Tibial artery (tissue), 4 donors: ENCODE measurements at regions not wholly inside any gene's neighbourhood (a gene's known extent, or its start where the extent isn't known, plus 50 kb on each side); places are given as distances from the start of the nearest gene placed in this dataset.
"Not testable (repeated sequence)": the region's sequence is repeated elsewhere in the genome, so short reads cannot be mapped to it uniquely, and the experiment has no call there.

ENCODE experiments used
- DNase-seq, 2 donors: peaks; one replicate each; pipeline ENCODE4 v3.0.0-alpha.2; 2019
- H3K27ac ChIP-seq, 2 donors: fragments of 200-600 bp; sonication (generic) in 1 of 2; 1 replicate in 1 of 2; 2 replicates in 1 of 2; pipeline ENCODE4 v1.5.1; 2018 to 2019; ENCODE audit warnings: mild to moderate bottlenecking in 1 of 2
- H3K27me3 ChIP-seq, 2 donors: fragments of 200-600 bp; sonication (generic) in 1 of 2; one replicate each; pipeline versions ENCODE4 v1.5.1 to v1.6.0; 2016 to 2019
- H3K36me3 ChIP-seq, 3 donors: fragments of 200-600 bp; sonication (generic) in 2 of 3; one replicate each; pipeline ENCODE4 v1.5.1; 2016 to 2019; ENCODE audit warnings: mild to moderate bottlenecking in 2 of 3
- H3K4me1 ChIP-seq, 4 donors: fragments of 200-600 bp; sonication (generic) in 2 of 4; 1 replicate in 3 of 4; 2 replicates in 1 of 4; pipeline ENCODE4 v1.5.1; 2016 to 2019
- H3K4me3 ChIP-seq, 2 donors: fragments of 200-600 bp; sonication (generic) in 1 of 2; 1 replicate in 1 of 2; 2 replicates in 1 of 2; pipeline ENCODE4 v1.5.1; 2018 to 2019; ENCODE audit warnings: mild to moderate bottlenecking in 2 of 2
- H3K9me3 ChIP-seq, 3 donors: fragments of 200-600 bp; sonication (generic) in 1 of 3; one replicate each; pipeline ENCODE4 v1.5.1; 2016 to 2019
- CTCF ChIP-seq, 2 experiments: fragments of 200-600 bp in 1 of 2; fragments of 450-650 bp in 1 of 2; IDR thresholded peaks; one replicate each; pipeline ENCODE4 v1.5.1; 2017 to 2019; ENCODE audit warnings: antibody characterized with exemption in 2 of 2, mild to moderate bottlenecking in 1 of 2, moderate library complexity in 1 of 2
- intact Hi-C: fragments of 100-400 bp; cut with DNase I; formaldehyde crosslinking; loops from one replicate; pipeline ENCODE4 v1.15.0; 2023; ENCODE audit warnings: low total_unique reads

DNA sequence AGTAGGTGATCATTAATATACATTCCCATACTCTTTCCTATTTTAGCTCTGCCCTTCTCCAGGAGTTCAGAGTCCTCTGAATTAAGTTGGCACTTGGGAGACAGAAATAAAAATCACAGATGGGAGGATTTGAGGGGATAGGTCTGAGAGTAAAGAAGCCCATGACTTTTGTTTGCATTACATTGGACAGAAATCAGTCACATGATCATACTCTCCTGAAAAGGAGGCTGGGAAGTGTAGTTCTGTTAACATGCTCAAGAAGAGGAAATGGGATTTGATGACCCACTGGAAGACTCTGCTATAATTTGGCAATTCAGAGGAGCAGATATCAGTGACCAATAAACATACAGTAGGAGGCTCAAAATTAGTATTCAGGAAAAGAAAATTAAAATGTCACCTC, 674.9 kb upstream of the C16orf82 start:
- no peaks in the 10 kb centered on the region for H3K36me3 ChIP-seq

GRCh38 chr16:26394409-26394808, 672.3 kb upstream of the C16orf82 start:
- no peak for TF ChIP-seq CTCF (IDR thresholded peaks at IDR 0.05)
- H3K27me3 ChIP-seq, result no peaks in the 10 kb centered on the region
- no peak overlapping the region for H3K27ac ChIP-seq
- intact Hi-C loops, result no loop called here
- no peaks in the 10 kb centered on the region for H3K9me3 ChIP-seq
- no peaks in the 10 kb centered on the region for H3K4me1 ChIP-seq
- no peak for DNase-seq
- H3K4me3 ChIP-seq, result no peak overlapping the region
- H3K36me3 ChIP-seq, result no peaks in the 10 kb centered on the region

More for the DNA sequence above, 674.9 kb upstream of the C16orf82 start:
- no peaks in the 10 kb centered on the region for H3K4me1 ChIP-seq
- no peak overlapping the region for H3K4me3 ChIP-seq
- intact Hi-C loops, result no loop called here
- H3K27me3 ChIP-seq, result no peaks in the 10 kb centered on the region
- no peaks in the 10 kb centered on the region for H3K9me3 ChIP-seq
- H3K27ac ChIP-seq, result no peak overlapping the region
- DNase-seq, result no peak
- TF ChIP-seq CTCF (IDR thresholded peaks at IDR 0.05), result no peak

GRCh38 chr16:26395700-26396099, 671.0 kb upstream of the C16orf82 start:
- H3K36me3 ChIP-seq, result no peaks in the 10 kb centered on the region
- no peak overlapping the region for H3K4me3 ChIP-seq
- no peak for DNase-seq
- H3K27me3 ChIP-seq, result no peaks in the 10 kb centered on the region
- no peak for TF ChIP-seq CTCF (IDR thresholded peaks at IDR 0.05)
- intact Hi-C loops, result no loop called here
- H3K27ac ChIP-seq, result no peak overlapping the region
- H3K4me1 ChIP-seq, result no peaks in the 10 kb centered on the region
- H3K9me3 ChIP-seq, result no peaks in the 10 kb centered on the region

DNA sequence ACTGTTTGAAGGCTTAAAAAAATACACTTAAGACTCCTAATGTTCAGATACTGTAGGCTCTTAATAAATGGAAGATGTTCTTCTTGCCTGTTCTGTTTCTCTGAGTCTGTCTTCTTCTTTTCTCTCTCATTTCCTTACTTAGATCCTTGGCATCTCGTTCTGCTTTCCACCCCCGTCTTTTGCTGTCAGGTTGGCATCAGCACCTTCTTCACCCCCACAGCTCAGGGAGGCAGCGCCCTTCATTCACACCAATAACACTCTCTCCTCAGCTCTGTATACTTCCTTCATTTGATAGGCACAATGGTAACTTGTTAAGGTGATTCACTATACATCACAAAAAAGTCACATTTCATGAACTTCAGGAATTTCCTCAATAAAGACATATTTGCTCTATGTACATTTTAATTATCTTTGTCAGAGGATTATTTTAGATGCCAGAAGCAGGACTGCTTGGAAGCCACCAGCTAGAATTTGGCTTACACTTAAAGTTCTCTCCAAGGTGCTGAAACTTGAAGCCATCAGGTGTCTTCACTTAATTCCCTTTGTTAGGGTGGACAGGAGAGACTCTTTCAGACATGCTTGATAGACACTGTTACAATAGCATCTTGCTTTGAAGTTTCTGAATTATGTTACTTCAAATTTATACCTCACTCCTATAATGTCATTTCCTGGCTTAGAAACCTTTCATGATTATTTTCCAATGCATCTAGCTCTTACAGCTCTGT, 670.1 kb upstream of the C16orf82 start:
- H3K27ac ChIP-seq, result no peak overlapping the region
- no peak for DNase-seq
- no peak overlapping the region for H3K4me3 ChIP-seq
- no peaks in the 10 kb centered on the region for H3K27me3 ChIP-seq
- no peaks in the 10 kb centered on the region for H3K36me3 ChIP-seq
- TF ChIP-seq CTCF (IDR thresholded peaks at IDR 0.05), result no peak
- intact Hi-C loops, result no loop called here
- no peaks in the 10 kb centered on the region for H3K9me3 ChIP-seq
- H3K4me1 ChIP-seq, result no peaks in the 10 kb centered on the region

GRCh38 chr16:26413780-26414179, 652.9 kb upstream of the C16orf82 start:
- no peaks in the 10 kb centered on the region for H3K36me3 ChIP-seq
- no peak overlapping the region for H3K27ac ChIP-seq
- H3K9me3 ChIP-seq, result no peaks in the 10 kb centered on the region
- TF ChIP-seq CTCF (IDR thresholded peaks at IDR 0.05), result no peak
- no peak overlapping the region for H3K4me3 ChIP-seq
- no peak for DNase-seq
- intact Hi-C loops, result no loop called here
- H3K27me3 ChIP-seq, result no peaks in the 10 kb centered on the region
- H3K4me1 ChIP-seq, result no peaks in the 10 kb centered on the region

DNA sequence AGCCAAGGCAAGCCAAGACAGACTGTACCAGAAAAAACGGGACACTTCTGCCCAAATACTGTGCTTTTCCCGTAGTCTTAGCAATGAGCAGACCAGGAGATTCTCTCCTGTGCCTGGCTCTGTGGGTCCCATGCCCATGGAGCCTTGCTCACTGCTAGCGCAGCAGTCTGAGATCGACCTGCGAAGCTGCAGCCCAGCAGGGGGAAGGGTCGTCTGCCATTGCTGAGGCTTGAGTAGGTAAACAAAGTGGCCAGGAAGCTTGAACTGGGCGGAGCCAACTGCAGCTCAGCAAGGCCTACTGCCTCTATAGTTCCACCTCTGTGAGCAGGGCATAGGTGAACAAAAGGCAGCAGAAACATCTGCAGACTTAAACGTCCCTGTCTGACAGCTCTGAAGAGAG, 647.3 kb upstream of the C16orf82 start:
- DNase-seq, H3K4me1 ChIP-seq, H3K27me3 ChIP-seq, intact Hi-C loops, H3K4me3 ChIP-seq, H3K36me3 ChIP-seq, H3K9me3 ChIP-seq, H3K27ac ChIP-seq: not testable (repeated sequence)
